ENCODE measurements at regions not wholly inside any gene's neighbourhood (a gene's known extent, or its start where the extent isn't known, plus 50 kb on each side); places are given as distances from the start of the nearest gene placed in this dataset.

DNA sequence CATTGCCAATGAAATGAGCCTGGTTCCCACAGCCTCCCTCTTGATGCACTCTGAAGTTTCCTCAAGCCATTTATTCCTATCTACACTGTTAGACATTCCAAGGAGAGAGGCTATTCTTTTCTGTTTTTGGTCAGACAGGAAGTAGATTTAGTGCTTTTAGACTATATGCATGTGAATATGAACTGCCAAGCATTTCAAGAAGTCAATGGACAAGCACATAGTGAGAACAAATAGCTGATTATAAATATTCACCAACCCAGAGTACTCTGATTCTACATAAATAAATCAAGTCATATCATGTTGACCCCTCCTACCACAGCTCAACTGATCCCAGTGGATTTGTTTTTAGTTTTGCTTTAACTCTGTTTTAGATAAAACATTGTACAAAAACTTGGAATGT is 412.5 kb upstream of the RARB start (continued):
- no peak for TF ChIP-seq TFCP2L1 (CRISPR knock-in tag; IDR thresholded peaks at IDR 0.05)
- no peak for TF ChIP-seq RFX5 (IDR thresholded peaks at IDR 0.05)
- no peak for TF ChIP-seq CBX8 (IDR thresholded peaks at IDR 0.05)
- no peak for TF ChIP-seq MYC (IDR thresholded peaks at IDR 0.05; ENCODE audit: borderline replicate concordance, low read length)
- no peak for TF ChIP-seq FOXS1 (CRISPR knock-in tag; IDR thresholded peaks at IDR 0.05)

DNA sequence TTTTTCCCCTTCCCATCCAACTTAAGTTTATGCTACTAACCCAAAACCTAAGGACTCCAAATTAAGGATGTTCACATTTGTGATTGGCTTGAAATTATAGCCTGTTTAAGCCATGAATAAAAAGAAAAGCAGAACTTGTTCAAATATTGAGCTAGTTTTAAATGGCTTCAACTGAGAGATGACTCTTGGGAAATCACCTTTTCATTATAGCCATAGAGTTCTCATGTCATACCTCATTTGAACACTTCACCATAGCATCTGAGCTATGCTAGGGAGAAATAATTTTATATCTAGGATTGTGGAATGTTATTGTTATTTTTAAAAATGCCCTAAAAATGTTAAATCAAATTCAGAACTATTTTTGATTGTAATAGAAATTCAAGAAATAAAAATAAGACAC is 409.2 kb upstream of the RARB start:
- POLR2A ChIA-PET: no interaction called here
- H3K4me3 ChIP-seq: no peak overlapping the region
- TF ChIP-seq PBX3 (IDR thresholded peaks at IDR 0.05) (no peak), TP53 (CRISPR knock-in tag; IDR thresholded peaks at IDR 0.05) (no peak)
- CTCF ChIA-PET: interaction anchor here (0.5 to 1.3 kb wide), 3 partner anchors 15 to 1083 kb away, joined by 3 to 6 read pairs (median 5); no protein-coding TSS in a partner anchor
- no peaks in the 10 kb centered on the region for H3K9me3 ChIP-seq
- no peak overlapping the region for H3K27ac ChIP-seq
- FAIRE-seq: no peak
- no peak for DNase-seq (ENCODE audit: low read depth in 1 of 2, low spot score in 1 of 2)
- no peak for ATAC-seq
- no peak overlapping the region for H3K4me2 ChIP-seq
- H3K4me1 ChIP-seq: no peaks in the 10 kb centered on the region

- Histone ChIP-seq H3K4me3 (no peak overlapping the region), H3K4me1 (no peaks in the 10 kb centered on the region), H3K9me3 (no peaks in the 10 kb centered on the region), H3K27ac (no peak overlapping the region), H3K4me2 (no peak overlapping the region)
- WGBS (ENCODE audit: missing lambda C conversion rate): 35% methylated on average over 2 of the region's 2 CpGs
- ChIA-PET POLR2A (interaction anchor here (1.0 kb wide), 1 partner anchor 409 kb away, joined by 3 read pairs; the partner anchor contains the start of gene RARB), CTCF (interaction anchor here (0.5 to 1.3 kb wide), 3 partner anchors 14 to 1083 kb away, joined by 3 to 6 read pairs (median 5); no protein-coding TSS in a partner anchor)
- ATAC-seq (no peak), DNase-seq (ENCODE audit: low read depth in 1 of 2, low spot score in 1 of 2) (no peak), FAIRE-seq (no peak)
- no peak for TF ChIP-seq EHMT2 (IDR thresholded peaks at IDR 0.05; ENCODE audit: low read depth)
- no peak for TF ChIP-seq RFX5 (IDR thresholded peaks at IDR 0.05)
- TF ChIP-seq RARB (CRISPR knock-in tag; IDR thresholded peaks at IDR 0.05): no peak
- no peak for TF ChIP-seq CHD4 (IDR thresholded peaks at IDR 0.05; ENCODE audit: borderline replicate concordance)
- TF ChIP-seq CHD2 (IDR thresholded peaks at IDR 0.05; ENCODE audit: low read length, partially characterized antibody): no peak
- no peak for TF ChIP-seq MAZ (IDR thresholded peaks at IDR 0.05; ENCODE audit: borderline replicate concordance, low read depth, low read length)
- TF ChIP-seq ZSCAN20 (CRISPR knock-in tag; IDR thresholded peaks at IDR 0.05): no peak
- TF ChIP-seq RAD21 (conservative IDR thresholded peaks at IDR 0.05 in 1 of 2, IDR thresholded peaks at IDR 0.05 in 1 of 2): no peak
Observed at GRCh38 chr3:25019506-25019905, 408.6 kb upstream of the RARB start.

DNA sequence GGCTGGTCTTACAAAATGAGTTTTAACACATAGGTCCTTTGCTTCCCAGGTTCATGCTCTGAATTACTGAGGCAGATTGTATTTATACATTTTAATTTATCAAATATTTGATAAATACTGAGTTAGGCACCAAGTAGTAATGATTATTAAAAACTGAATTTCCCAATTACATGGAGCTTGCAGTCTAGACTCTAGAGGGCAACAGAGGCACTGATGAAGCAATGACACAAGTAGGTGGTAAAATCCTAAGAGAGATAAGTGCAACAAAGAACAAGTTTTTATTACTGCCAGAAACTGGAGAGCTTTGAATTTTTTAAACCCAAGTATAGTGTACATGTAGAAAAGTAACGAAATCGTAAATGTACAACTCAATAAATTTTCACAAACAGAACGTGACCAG is 406.2 kb upstream of the RARB start:
- CTCF ChIA-PET: interaction anchor here (0.8 to 2.6 kb wide), 7 partner anchors 10 to 646 kb away, joined by 3 to 18 read pairs (median 3); no protein-coding TSS in a partner anchor
- DNase-seq (ENCODE audit: low read depth in 1 of 2, low spot score in 1 of 2) (peak in 1 of 2 experiments; percentile 34), ATAC-seq (0 out of 6 replicates have a peak, but pooled peaks have one; percentile 47 to 56), FAIRE-seq (no peak)
- Histone ChIP-seq H3K4me1 (no peaks in the 10 kb centered on the region), H3K9me3 (no peaks in the 10 kb centered on the region), H3K27ac (no peak overlapping the region), H3K4me2 (no peak overlapping the region), H3K4me3 (no peak overlapping the region)
- WGBS (ENCODE audit: missing lambda C conversion rate): 52% methylated on average over 3 of the region's 3 CpGs
- POLR2A ChIA-PET: interaction anchor here (0.9 kb wide), 1 partner anchor 406 kb away, joined by 5 read pairs; the partner anchor contains the start of gene RARB
- TF ChIP-seq EHF (CRISPR knock-in tag; IDR thresholded peaks at IDR 0.05) (no peak), ESRRA (IDR thresholded peaks at IDR 0.05; ENCODE audit: borderline replicate concordance, low read length) (no peak), RCOR1 (IDR thresholded peaks at IDR 0.05; ENCODE audit: low read depth, low read length) (no peak), HOXB5 (CRISPR knock-in tag; IDR thresholded peaks at IDR 0.05) (no peak), POLR2AphosphoS2 (conservative IDR thresholded peaks at IDR 0.05; ENCODE audit: low read length) (no peak), CEBPB (IDR thresholded peaks at IDR 0.05) (peak in 1 of 2 experiments; percentile 61; a peak in 1 of 4 replicates), KDM5A (IDR thresholded peaks at IDR 0.05) (no peak), RAD21 (conservative IDR thresholded peaks at IDR 0.05 in 1 of 2, IDR thresholded peaks at IDR 0.05 in 1 of 2) (peak; percentile 52 to 55), REST (IDR thresholded peaks at IDR 0.05) (no peak), USF2 (IDR thresholded peaks at IDR 0.05) (no peak), TFCP2L1 (CRISPR knock-in tag; IDR thresholded peaks at IDR 0.05) (no peak), ATOH8 (CRISPR knock-in tag; IDR thresholded peaks at IDR 0.05; ENCODE audit: low read depth) (no peak), HOXB13 (CRISPR knock-in tag; IDR thresholded peaks at IDR 0.05; ENCODE audit: low read depth) (no peak), SREBF2 (IDR thresholded peaks at IDR 0.05) (no peak), SMC3 (IDR thresholded peaks at IDR 0.05) (peak; percentile 51), KDM1A (IDR thresholded peaks at IDR 0.05; ENCODE audit: low read depth) (no peak)
